A549 (cell line): ENCODE measurements at regions not wholly inside any gene's neighbourhood (a gene's known extent, or its start where the extent isn't known, plus 50 kb on each side); places are given as distances from the start of the nearest gene placed in this dataset.

Source experiments
- BHLHE40 ChIP-seq: IDR thresholded peaks from 2 replicates; pipeline ENCODE4 v1.6.1; 2012; ENCODE audit warnings: low read depth, low read length, inconsistent platforms
- CHD2 ChIP-seq: fragments of 150-350 bp; IDR thresholded peaks from 2 replicates; pipeline ENCODE4 v1.6.1; 2014; ENCODE audit warnings: low read length; ENCODE audit not compliant: partially characterized antibody
- KDM1A ChIP-seq: fragments of 200-600 bp; sonication (generic); IDR thresholded peaks from 2 replicates; pipeline ENCODE4 v1.6.1; 2016; ENCODE audit warnings: low read depth, mild to moderate bottlenecking
- MYC ChIP-seq: IDR thresholded peaks from 2 replicates; pipeline ENCODE4 v1.6.1; 2012; ENCODE audit warnings: mild to moderate bottlenecking, inconsistent platforms, low read length, improper control_type of control experiment, borderline replicate concordance
- NR3C1 ChIP-seq: fragments of >200 bp; sonication (Bioruptor Twin); formaldehyde crosslinking; IDR thresholded peaks from 3 replicates; pipeline ENCODE4 v1.6.1; 2017
- POLR2A ChIP-seq: IDR thresholded peaks from 2 replicates; pipeline ENCODE4 v1.6.1; 2012; ENCODE audit warnings: mild to moderate bottlenecking, low read length
- RAD21 ChIP-seq, 2 experiments: fragments of >200 bp in 1 of 2; sonication (Bioruptor Twin) in 1 of 2; formaldehyde crosslinking in 1 of 2; IDR thresholded peaks in 1 of 2; conservative IDR thresholded peaks in 1 of 2; 2 replicates in 1 of 2; 3 replicates in 1 of 2; pipeline ENCODE4 v1.6.1; 2012 to 2018; ENCODE audit warnings: inconsistent platforms in 1 of 2
- RFX5 ChIP-seq: fragments of 450-650 bp; IDR thresholded peaks from 2 replicates; pipeline ENCODE4 v1.7.1; 2014; ENCODE audit warnings: antibody characterized with exemption, mild to moderate bottlenecking, moderate library complexity
- TF ChIP-seq, protein P1 (sequence below): IDR thresholded peaks from 2 replicates; pipeline ENCODE4 v1.6.1; 2012
- TF ChIP-seq, protein P2 (sequence below): fragments of >200 bp; sonication (Bioruptor Twin); formaldehyde crosslinking; IDR thresholded peaks from 3 replicates; pipeline ENCODE4 v1.5.1; 2016

DNA sequence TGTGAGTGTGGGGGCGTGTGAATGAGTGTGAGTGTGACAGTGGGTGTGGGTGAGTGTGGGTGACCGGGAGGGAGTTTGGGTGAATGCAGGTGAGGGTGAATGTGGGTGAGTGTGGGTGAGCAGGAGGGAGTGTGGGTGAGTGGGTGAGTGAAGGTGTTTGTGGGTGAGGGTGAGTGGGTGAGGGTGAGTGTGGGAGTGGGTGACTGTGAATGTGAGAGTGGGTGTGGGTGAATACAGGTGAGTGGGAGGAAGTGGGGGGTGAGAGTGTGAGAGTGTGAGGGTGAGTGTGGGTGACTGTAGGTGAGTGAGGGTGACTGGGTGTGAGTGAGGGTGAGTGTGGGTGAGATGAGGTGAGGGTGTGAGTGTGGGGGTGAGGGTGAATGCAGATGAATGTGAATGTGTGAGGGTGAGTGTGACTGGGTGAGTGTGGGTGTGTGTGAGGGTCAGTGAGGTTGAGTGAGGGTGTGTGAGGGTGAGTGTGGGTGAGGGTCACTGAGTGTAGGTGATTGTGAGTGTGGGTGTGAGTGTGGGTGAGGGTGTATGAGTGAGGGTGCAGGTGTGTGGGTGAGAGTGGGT is 1677.3 kb upstream of the TENM3 start:
- TF ChIP-seq, protein P1, sequence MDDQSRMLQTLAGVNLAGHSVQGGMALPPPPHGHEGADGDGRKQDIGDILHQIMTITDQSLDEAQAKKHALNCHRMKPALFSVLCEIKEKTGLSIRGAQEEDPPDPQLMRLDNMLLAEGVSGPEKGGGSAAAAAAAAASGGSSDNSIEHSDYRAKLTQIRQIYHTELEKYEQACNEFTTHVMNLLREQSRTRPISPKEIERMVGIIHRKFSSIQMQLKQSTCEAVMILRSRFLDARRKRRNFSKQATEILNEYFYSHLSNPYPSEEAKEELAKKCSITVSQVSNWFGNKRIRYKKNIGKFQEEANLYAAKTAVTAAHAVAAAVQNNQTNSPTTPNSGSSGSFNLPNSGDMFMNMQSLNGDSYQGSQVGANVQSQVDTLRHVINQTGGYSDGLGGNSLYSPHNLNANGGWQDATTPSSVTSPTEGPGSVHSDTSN = no peak
- TF ChIP-seq POLR2A (no peak), RFX5 (no peak), MYC (no peak), KDM1A (no peak), CHD2 (no peak), NR3C1 (no peak), RAD21 (conservative IDR thresholded peaks at IDR 0.05 in 1 of 2, IDR thresholded peaks at IDR 0.05 in 1 of 2) (no peak), BHLHE40 (no peak)
- TF ChIP-seq, protein P2, sequence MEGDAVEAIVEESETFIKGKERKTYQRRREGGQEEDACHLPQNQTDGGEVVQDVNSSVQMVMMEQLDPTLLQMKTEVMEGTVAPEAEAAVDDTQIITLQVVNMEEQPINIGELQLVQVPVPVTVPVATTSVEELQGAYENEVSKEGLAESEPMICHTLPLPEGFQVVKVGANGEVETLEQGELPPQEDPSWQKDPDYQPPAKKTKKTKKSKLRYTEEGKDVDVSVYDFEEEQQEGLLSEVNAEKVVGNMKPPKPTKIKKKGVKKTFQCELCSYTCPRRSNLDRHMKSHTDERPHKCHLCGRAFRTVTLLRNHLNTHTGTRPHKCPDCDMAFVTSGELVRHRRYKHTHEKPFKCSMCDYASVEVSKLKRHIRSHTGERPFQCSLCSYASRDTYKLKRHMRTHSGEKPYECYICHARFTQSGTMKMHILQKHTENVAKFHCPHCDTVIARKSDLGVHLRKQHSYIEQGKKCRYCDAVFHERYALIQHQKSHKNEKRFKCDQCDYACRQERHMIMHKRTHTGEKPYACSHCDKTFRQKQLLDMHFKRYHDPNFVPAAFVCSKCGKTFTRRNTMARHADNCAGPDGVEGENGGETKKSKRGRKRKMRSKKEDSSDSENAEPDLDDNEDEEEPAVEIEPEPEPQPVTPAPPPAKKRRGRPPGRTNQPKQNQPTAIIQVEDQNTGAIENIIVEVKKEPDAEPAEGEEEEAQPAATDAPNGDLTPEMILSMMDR = no peak
